CD4-positive, alpha-beta T cell treated with Interleukin-17A for 4 hours (primary cell): ENCODE measurements at regions not wholly inside any gene's neighbourhood (a gene's known extent, or its start where the extent isn't known, plus 50 kb on each side); places are given as distances from the start of the nearest gene placed in this dataset.
A peak's percentile ranks its signal among the peaks of the same experiment; 100 is the strongest.
"Not testable (repeated sequence)": the region's sequence is repeated elsewhere in the genome, so short reads cannot be mapped to it uniquely, and the experiment has no call there.

Source experiments
- DNase-seq: peaks from one replicate; pipeline ENCODE4 v3.0.0-alpha.2; 2020; ENCODE audit warnings: mixed read lengths

DNA sequence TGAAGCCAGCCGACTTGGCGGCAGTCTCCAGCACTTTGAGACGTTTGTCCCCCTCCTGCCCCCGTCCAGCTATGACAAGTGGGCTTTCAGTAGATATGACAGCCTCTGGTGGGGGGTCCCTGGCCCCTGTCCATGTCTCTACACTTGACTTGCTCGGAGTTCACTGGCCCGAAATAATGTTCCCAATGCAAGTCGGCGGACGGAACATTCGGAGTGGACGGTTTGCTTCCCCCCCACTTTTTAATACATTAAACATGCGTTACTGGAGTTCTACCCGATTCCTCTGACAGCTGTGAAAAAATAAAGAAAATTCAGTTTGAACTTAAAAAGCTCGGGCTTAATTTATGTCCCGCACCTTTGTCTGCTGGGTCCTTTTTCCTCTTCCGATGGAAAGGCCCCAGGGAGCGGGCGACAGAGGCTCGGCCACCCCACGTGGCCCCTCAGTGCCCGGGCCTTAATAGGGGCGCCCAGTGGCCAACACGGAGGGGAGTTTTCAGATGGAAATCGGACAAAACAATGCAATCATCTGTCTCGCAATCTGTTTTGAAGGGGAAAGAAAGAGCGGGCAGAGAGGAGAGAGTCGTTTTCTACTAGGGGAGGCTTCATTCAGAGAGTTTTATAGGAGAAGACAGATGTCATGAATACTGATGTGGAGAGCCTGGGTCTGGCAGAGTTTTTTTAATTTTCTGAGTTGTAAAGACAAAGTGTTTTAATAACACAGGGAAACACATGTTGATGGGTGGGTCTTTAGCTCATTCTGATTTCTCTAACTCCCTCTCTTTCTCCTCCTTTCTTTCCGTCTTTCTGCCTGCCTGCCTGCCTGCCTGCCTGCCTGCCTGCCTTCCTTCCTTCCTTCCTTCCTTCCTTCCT lies 50.2 kb downstream of the SMIM38 start:
- no peak for DNase-seq

DNA sequence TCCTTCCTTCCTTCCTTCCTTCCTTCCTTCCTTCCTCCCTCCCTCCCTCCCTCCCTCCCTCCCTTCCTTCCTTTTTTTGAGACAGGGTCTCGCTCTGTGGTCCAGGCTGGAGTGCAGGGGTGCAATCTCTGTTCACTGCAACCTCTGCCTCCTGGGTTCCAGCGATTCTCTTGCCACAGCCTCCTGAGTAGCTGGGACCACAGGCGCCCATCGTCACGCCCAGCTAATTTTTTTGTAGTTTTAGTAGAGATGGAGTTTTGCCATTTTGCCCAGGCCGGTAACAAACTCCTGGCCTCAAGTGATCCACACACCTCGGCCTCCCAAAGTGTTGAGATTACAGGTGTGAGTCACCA lies 50.9 kb downstream of the SMIM38 start:
- not testable (repeated sequence) for DNase-seq

DNA sequence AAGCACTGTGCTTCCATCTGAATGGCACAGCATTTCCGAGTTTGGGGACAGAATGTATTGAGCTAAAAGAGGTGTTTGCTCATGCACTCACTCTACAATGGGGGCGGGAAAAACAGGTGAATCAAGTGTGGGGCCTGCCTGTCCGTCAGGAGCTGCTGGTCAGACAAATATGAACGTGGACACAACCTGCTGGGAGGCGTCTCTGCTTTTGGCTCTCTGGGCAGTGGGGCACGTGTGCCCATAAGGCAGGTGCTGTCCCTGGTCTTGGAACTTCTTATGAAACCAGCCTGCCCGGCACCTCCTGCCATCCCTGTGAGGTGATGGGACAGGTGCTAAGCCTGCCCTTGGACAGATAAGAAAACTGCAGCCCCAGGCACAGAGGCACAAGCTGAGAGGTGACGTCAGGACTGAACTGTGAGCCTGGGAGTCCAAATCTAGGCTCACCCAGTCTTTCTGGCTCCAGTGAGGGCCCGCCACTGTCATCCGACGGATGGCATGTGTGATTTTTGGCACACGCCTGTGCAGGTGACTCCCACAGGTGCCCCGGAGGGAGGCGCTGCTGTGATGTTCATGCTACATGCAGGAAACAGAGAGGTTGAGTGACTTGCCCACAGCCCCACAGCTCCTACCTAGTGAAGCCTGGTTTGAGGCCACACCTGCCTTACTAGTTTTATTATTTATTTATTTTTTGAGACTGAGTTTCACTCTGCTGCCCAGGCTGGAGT lies 51.6 kb downstream of the SMIM38 start:
- no peak for DNase-seq

DNA sequence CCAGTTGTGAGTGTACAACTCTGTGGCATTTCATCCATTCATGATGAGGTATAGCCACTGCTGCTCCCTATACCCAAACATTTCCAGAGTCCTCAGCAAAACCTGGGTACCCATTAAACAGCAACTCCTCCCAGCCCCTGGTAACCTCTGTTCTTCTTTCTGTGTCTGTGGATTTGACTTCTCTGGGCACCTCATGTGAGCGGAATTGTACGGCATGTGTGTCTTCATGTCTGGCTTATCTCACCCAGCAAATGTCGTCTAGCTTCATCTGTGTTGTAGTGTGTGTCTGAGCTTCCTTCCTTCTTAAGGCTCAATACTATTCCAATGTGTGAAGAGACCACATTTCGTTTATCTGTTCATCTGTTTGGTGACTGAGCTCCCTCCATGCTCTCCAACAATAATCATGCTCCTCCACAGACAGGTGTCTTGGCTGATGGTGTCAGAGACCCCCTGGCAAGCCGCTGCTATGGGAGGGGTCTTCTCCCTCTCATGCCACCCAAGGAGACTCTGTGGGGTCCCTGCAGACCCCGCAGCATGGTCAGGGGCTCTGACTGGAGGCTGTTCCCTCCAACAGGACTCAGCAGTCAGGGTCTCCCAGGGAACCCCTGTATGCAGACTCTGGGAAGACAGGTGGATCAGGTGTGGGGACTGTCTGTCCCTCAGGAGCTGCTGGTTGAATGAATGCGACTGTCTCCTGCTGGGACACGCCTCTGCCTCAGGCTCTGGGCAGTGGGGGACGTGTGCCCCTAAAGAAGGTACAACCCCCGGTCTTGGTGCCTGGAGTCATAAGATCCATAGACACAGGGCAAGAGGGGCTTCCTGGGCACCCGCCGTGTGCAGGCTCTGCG lies 52.7 kb downstream of the SMIM38 start:
- no peak for DNase-seq

DNA sequence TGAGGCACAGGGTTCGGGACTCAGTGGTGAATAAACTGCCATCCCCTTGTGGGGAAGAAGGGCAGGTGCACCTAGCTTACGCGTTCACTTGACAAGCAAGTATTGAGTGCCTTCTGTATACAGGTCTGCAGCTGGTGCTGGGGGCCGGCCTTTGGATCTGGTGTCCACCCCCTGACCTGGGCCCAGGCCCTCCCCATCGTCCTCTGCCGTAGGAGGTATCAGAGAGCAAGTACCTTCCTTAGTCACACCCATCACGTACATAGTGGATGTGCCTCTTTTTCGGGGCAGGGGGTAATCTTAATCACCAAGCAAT lies 53.3 kb downstream of the SMIM38 start:
- no peak for DNase-seq

DNA sequence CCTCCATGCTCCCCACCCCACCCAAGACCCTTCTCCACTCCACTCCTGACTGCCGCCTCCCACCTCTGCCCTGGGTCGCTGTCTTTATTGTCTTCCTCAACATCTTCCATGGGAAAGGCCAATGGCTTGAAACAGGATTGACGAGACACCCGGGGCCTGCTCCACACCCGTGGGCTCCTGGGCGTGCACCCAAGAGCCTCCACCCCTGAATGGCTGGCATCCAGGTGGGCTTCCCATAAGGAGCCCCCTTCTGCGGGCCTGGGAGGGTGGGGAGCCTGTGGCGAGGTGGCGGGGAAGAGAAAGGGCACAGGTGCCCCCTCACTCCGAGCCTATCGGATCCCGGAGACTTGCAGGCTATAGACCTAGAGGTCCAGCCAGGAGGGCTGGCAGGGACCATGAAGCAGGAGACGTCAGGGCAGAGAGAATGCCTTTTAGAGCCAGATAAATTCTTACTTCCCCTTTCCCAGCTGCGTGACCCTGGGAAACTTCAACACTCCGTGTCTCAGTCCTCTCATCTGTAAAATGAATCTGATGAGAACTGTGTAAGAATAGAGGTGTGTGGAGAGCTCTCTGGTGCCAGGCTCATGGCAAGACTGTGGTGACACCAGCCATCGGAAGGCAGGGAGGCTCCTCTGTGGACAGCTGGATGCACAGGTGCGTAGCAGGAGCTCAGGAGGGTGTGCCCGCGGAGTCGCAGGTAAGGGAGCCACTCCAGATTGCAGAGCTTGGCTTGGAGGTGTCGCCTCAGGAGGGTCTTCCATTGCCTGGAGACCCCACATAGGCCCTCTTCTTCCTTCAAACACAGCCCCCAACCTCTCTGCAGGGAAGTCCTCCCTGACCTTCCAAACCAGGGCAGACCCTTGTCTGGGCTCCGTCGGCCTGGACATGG lies 53.9 kb downstream of the SMIM38 start:
- no peak for DNase-seq

DNA sequence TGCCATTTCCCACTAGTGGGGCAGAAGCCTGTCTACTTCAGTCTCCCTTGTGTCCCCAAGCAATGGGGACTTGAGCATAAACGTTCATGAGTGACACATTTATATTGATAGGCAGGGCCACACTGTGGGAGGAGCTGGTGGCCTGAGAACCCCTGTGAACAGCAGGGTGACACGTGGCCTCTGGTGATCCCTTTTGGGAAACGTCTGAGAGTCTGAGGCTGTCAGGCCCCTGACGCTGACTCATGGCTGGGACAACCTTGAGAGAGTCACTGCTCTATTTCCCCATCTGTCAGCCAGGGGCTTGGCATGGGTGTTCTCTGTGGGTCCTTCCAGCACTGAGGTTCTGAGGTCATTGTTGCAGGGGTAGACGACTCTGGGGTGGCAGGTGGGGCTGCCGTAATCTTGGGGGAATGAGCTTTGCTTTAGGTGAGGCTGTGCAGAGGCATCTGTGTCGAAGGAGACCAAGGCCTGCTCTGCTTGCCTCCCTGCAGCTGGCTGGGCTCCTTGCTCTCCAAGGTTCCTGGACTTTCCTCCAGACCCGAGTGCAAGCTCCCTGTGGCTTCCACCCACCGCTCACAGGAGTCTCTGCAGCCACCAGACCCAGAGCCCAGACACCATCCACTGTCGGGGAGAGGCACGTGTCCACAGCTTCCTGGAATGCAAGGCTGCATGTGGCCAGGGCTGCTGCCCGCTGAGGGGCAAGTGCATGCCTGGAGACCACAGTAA lies 54.7 kb downstream of the SMIM38 start:
- DNase-seq = no peak

DNA sequence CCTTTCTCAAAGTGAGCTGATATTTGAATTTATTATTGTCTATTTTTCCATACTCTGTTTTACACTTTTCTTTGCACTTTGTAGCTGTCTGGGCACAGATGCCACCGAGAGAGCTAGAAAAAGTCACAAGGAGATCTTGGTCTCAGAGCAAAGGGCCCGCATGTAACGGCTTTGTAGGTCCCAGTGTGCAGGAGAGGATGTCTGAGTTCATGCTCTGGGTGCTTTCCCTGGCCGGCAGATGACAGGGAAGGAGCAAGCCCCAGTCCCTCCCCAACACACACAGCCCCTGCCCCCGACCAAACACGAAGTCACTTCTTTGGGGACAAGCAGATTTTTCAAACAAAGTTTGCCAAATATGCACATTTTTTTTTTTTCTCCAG lies 55.8 kb downstream of the SMIM38 start:
- no peak for DNase-seq

DNA sequence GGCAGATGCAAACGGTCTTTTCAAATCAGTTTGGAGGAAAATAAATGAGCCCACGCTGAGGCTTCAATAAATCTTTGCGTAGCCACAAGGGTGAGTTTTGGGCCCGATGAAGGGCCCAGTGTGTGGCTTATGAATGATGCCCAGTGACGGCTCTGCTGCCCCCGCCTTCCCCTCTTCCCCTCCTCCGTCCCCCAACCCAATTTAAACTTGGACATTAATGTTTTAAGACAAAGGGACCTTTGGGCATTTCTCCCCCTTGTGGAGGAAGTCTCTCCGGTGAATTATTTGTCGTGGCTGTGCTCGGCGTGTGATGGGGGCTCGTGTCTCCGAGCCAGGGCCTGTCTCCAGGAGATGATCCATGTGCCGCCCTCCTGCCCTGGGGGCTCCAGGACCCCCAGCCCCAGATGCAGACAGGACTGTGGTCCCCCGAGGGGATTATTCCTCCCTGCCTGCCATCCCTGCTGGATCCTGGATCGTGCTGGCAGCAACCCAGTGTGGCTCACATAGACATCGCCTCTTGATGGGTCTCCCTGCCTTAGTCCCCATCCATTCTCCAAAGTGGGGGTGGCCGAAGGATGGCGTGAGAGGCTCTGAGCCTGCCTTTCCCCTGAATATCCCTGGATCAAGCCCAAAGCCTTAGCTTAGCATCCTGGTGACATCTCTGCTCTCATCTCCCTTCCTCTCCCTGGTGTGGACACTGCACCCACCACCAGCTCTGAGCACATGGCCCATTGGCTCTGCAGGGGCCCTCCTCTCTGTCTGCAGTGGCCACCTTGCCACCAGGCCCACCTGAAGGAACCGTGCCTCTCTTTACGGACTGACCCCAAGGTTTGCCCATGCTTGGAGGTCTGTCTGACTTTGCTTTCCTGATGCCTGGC lies 56.4 kb downstream of the SMIM38 start:
- peak; percentile 8 for DNase-seq

DNA sequence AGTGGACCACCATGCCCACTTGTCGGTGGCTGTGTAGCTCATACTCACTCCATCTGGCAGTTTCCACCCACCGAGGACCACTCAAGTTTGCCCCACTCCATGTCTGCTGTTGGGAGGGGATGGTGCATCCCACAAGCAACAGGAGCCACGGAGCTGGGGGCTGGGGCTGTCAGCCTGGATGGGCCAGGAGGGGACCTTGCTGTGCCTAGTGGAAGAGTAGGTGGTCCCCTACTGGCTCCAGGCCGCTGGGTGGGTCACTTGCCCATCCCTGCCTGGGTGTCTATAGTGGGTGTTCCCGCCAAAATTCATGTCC lies 57.0 kb downstream of the SMIM38 start:
- no peak for DNase-seq

DNA sequence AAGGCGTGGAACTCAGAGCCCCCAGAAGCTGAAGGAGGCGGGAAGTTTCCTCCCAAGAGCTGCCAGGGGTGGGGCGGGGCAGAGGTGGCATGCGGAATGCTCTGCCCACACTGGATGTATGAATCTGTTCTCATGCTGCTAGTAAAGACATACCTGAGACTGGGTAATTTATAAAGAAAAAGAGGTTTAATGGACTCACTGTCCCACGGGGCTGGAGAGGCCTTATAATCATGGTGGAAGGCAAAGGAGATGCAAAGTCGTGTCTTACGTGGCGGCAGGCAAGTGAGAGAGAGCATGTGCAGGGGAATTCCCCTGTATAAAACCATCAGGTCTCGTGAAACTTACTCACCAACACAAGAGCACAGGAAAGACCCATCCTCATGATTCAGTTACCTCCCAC lies 57.6 kb downstream of the SMIM38 start:
- no peak for DNase-seq

DNA sequence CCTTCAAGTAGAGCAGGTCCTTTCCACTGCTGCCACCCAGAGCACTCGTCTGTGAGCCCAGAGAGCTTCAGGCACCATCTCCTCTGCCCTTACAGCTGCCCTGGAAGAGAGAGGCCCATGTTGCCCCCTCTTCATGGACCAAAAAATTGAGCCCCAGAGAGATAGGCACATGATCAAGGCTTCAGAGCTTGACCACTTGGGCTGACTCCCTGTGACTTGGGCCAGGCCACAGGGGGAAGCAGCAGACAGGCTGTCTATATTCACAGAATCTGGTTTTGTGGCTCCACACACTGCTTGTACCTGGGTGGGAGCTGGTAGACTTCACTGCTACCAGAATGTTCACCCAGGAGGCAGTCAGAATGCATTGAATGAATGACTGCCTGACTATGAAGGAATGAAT lies 58.2 kb downstream of the SMIM38 start:
- no peak for DNase-seq

DNA sequence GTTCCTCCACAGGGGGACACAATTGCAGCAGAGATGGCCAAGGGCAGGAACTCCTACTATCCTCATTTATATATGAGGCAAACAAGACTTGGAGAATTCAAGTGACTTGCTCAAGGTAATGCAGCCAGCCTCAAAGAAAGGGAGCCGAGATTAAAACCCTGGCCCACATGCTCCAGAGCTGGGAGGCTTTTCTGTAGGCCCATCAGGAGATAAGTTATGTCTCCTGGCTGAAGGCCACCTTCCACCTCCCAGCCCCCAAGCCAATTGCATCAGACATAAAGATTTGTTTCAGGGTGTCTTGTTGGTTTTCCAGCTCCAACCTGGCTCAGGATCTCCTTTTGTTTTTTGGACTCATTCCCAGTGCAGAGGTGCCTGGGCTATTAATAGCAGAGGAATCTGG lies 59.5 kb downstream of the SMIM38 start:
- DNase-seq = no peak

DNA sequence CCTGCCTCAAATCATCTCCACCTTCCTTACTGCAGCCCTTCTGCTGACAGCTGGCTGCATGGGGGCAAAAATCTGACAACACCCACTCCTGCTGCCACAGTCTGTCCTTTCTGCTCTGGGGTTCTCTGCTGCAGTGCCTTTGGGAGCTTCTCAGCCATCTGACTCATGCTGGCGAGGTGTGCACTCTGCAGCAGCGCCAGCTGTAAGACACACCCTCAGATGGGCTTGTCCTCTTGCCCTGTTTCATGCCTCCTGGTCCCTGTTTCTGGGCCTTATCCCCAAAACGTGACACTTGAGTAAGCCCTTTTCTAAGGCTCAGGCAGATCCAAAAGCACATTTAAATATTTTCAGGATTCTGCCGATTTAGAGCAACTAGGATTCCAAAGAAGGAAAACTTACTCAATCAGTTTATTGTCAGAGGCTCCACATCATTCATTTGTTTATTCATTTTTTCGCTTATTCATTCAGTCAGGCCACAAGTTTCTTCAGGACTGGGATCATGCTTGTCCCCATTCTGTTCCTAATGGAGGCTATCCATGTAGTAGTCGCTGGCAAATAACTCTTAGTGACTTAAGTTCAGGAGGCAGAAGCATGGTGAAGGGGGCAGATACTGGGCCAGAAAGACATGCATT lies 60.2 kb downstream of the SMIM38 start:
- DNase-seq = no peak

DNA sequence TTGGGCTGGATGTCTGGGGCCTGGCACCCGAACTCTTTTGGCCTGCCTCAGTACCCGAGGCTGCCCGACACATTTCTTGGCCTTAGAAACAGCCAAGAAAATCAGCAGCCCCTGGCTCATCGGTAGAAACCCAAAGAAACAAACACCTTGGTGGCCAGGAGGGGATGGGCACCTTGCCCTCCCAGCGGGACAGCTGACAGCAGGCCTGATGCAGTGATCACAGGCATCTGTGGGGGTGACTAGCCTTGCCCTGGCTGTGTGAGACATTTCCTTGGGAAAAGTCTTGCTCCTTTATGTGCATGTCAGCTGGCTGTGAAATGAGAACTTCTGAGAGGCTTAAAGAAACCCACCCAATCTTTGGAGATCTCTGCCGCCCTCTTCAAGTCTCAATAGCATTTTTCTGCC lies 60.9 kb downstream of the SMIM38 start:
- DNase-seq = no peak

DNA sequence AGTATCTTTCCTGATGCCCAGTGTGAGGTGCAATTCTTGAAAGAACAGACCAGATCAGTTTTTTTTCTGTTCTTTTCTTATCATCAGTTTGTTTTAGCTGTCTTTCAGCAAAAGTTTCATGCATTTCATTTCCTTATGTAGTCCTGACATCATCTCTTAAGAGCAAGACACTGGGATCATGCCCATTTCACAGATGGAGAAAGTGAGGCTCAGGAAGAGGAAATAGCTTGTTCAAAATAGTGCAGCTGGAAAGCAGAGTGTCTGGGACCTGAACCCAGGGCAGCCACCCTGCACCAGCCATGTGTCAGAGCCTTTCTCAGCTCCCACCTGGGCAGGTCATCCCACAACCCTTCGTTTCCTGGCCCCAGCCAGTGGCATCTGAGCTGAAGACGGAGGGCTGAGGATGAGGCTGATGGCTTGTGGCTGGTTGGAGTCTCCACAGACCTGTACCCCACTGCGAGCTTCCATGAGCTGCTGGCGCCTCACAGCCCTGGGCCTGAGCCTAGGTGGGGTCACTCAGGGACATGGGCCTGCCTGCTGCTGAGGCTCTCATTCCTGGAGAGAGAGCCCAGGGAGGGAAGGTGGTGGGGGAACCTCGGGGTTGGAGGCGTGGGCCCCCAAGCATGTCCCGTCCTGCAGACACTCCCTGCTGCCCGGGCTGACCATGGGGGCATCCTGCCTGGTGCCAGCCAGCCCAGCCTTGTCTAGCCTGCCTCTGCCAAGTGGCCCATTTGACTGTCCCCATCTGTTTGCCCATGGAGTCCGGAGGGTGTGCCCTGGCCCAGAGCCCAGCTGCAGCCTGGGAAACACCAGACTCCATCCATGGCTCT lies 61.8 kb downstream of the SMIM38 start:
- DNase-seq = no peak

DNA sequence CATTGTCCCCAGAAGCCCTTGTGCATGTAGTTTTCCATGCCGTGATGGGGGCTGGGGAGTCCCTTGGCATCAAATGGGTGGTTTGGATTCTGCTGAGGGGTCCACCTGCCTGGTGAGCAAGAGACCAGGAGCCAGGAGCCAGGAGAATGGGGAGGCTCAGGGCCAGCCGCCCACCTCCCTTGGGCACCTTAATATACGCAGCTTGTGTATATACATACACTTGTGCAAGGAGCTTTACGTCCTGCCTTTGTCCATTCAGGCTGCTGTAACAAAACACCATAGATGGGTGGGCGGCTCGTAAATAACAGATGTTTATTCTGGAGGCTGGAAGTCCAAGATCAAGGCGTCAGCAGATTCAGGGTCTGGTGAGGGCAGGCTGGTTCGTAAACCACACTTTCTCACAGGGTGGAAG lies 62.5 kb downstream of the SMIM38 start:
- DNase-seq = no peak

DNA sequence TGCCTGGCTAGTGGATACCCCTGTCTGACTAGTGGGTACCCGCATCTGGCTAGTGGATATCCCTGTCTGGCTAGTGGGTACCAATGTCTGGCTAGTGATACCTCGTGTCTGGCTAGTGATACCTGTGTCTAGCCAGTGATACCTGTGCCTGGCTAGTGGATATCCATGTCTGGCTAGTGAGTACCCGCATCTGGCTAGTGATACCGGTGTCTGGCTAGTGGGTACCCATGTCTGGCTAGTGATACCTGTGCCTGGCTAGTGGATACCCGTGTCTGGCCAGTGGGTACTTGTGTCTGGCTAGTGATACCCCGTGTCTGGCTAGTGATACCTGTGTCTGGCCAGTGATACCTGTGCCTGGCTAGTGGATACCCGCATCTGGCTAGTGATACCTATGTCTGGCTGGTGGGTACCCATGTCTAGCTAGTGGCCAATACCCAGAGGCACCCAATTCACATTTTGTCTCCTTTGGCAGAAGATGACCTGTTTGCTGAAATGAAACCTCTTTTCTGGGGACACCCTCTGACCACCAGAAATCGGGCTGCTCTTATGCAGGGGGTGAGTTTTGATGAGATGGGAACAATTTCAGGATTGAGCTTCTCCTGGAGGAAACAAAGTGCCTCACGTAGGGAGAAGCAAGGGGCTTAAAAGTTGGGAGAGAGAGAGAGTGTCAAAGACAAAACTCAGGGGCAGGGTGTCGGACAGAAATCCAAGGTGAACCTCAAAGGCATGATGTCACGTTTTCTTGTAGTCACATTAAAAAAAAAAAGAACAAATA lies 63.4 kb downstream of the SMIM38 start:
- DNase-seq = no peak

DNA sequence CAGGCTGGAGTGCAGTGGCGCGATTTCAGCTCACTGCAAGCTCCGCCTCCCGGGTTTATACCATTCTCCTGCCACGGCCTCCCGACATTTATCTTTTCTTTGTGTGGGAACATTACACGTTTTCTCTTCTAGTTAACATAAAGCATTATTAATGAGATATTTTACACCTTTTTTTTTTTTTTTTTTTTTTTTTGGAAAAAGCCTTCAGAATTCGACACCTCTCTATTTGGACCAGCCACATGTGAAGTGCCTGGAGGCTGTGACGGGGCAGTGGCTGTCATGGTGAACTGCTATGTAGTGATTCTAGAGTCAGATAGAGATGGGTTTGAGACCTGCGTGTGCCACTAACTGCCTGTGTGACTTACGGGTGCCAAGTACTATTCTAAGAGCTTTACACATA lies 64.3 kb downstream of the SMIM38 start:
- no peak for DNase-seq
